Activated naive CD4-positive, alpha-beta T cell treated with anti-CD3 and anti-CD28 coated beads, Interleukin-2, amount 10 ng/mL, durations not matched to agents 7 days and 5 days (primary cell): ENCODE measurements at regions not wholly inside any gene's neighbourhood (a gene's known extent, or its start where the extent isn't known, plus 50 kb on each side); places are given as distances from the start of the nearest gene placed in this dataset.

ENCODE experiments used
- CTCF ChIA-PET: fragments of 350-600 bp; sonication (Branson Sonifier 250); formaldehyde crosslinking; loops from one replicate; lab custom pipeline; 2021; ENCODE audit warnings: antibody characterized with exemption; lab: Charles Lee
- DNase-seq: peaks from one replicate; pipeline ENCODE4 v3.0.0-alpha.2; 2020
- H3K27ac Mint-ChIP-seq: one replicate; pipeline ENCODE4 v1.8.0; 2021; ENCODE audit warnings: mild to moderate bottlenecking, moderate library complexity, mixed read lengths
- H3K27me3 Mint-ChIP-seq: one replicate; pipeline ENCODE4 v1.8.0; 2021; ENCODE audit warnings: mild to moderate bottlenecking, mixed read lengths
- H3K36me3 Mint-ChIP-seq: one replicate; pipeline ENCODE4 v1.8.0; 2021; ENCODE audit warnings: mixed read lengths
- H3K4me1 Mint-ChIP-seq: one replicate; pipeline ENCODE4 v1.8.0; 2021; ENCODE audit warnings: mixed read lengths
- H3K4me3 Mint-ChIP-seq: one replicate; pipeline ENCODE4 v1.8.0; 2021; ENCODE audit warnings: mild to moderate bottlenecking, moderate library complexity, mixed read lengths
- H3K9me3 Mint-ChIP-seq: one replicate; pipeline ENCODE4 v1.8.0; 2021; ENCODE audit warnings: mixed read lengths

GRCh38 chr22:22071455-22071854 lies 88.9 kb upstream of the TOP3B start:
- H3K27me3 Mint-ChIP-seq: peaks cover 43% of the 10 kb centered on the region
- H3K4me3 Mint-ChIP-seq: no peak overlapping the region
- no peaks in the 10 kb centered on the region for H3K4me1 Mint-ChIP-seq
- H3K36me3 Mint-ChIP-seq: no peaks in the 10 kb centered on the region
- H3K9me3 Mint-ChIP-seq: no peaks in the 10 kb centered on the region
- H3K27ac Mint-ChIP-seq: no peak overlapping the region
- CTCF ChIA-PET: interaction anchor here (1.9 to 2.1 kb wide), 2 partner anchors 10 to 13 kb away, joined by 5 to 11 read pairs; no protein-coding TSS in a partner anchor
- no peak for DNase-seq

GRCh38 chr22:22070371-22070824 lies 87.8 kb upstream of the TOP3B start:
- Mint-ChIP-seq H3K27me3 (peaks cover 44% of the 10 kb centered on the region), H3K27ac (no peak overlapping the region), H3K9me3 (no peaks in the 10 kb centered on the region), H3K4me3 (no peak overlapping the region), H3K36me3 (no peaks in the 10 kb centered on the region), H3K4me1 (no peaks in the 10 kb centered on the region)
- DNase-seq: no peak
- CTCF ChIA-PET: interaction anchor here (1.6 kb wide), 1 partner anchor 10 kb away, joined by 9 read pairs; no protein-coding TSS in a partner anchor

GRCh38 chr22:22069450-22070370 lies 87.1 kb upstream of the TOP3B start:
- Mint-ChIP-seq H3K36me3 (no peaks in the 10 kb centered on the region), H3K4me3 (no peak overlapping the region), H3K4me1 (no peaks in the 10 kb centered on the region), H3K9me3 (no peaks in the 10 kb centered on the region), H3K27ac (no peak overlapping the region), H3K27me3 (peaks cover 37% of the 10 kb centered on the region)
- DNase-seq: no peak
- CTCF ChIA-PET: interaction anchor here (1.6 kb wide), 1 partner anchor 9 kb away, joined by 9 read pairs; no protein-coding TSS in a partner anchor

GRCh38 chr22:22068657-22069056 lies 86.1 kb upstream of the TOP3B start:
- CTCF ChIA-PET: no interaction called here
- no peak for DNase-seq
- Mint-ChIP-seq H3K27ac (no peak overlapping the region), H3K4me3 (no peak overlapping the region), H3K9me3 (no peaks in the 10 kb centered on the region), H3K27me3 (peaks cover 29% of the 10 kb centered on the region), H3K4me1 (no peaks in the 10 kb centered on the region), H3K36me3 (no peaks in the 10 kb centered on the region)

- Mint-ChIP-seq H3K9me3 (no peaks in the 10 kb centered on the region), H3K27me3 (peaks cover 29% of the 10 kb centered on the region), H3K36me3 (no peaks in the 10 kb centered on the region), H3K4me3 (no peak overlapping the region), H3K27ac (no peak overlapping the region), H3K4me1 (no peaks in the 10 kb centered on the region)
- DNase-seq: no peak
- CTCF ChIA-PET: interaction anchor here (1.2 kb wide), 1 partner anchor 519 kb away, joined by 4 read pairs; no protein-coding TSS in a partner anchor
Measured at GRCh38 chr22:22068025-22068424, 85.4 kb upstream of the TOP3B start.

GRCh38 chr22:22067192-22067591 lies 84.6 kb upstream of the TOP3B start:
- DNase-seq: no peak
- H3K4me1 Mint-ChIP-seq: no peaks in the 10 kb centered on the region
- CTCF ChIA-PET: interaction anchor here (1.2 kb wide), 1 partner anchor 520 kb away, joined by 4 read pairs; no protein-coding TSS in a partner anchor
- H3K9me3 Mint-ChIP-seq: no peaks in the 10 kb centered on the region
- H3K27me3 Mint-ChIP-seq: peaks cover 29% of the 10 kb centered on the region
- no peaks in the 10 kb centered on the region for H3K36me3 Mint-ChIP-seq
- H3K27ac Mint-ChIP-seq: no peak overlapping the region
- H3K4me3 Mint-ChIP-seq: no peak overlapping the region

- DNase-seq: no peak
- no peaks in the 10 kb centered on the region for H3K36me3 Mint-ChIP-seq
- no peaks in the 10 kb centered on the region for H3K9me3 Mint-ChIP-seq
- no peak overlapping the region for H3K4me3 Mint-ChIP-seq
- H3K27ac Mint-ChIP-seq: no peak overlapping the region
- H3K27me3 Mint-ChIP-seq: peaks cover 29% of the 10 kb centered on the region
- CTCF ChIA-PET: interaction anchor here (1.0 kb wide), 2 partner anchors 39 to 79 kb away, joined by 3 read pairs; no protein-coding TSS in a partner anchor
- H3K4me1 Mint-ChIP-seq: no peaks in the 10 kb centered on the region
Measured at GRCh38 chr22:22064580-22064979, 82.0 kb upstream of the TOP3B start.

GRCh38 chr22:22062306-22062793 lies 79.8 kb upstream of the TOP3B start:
- Mint-ChIP-seq H3K27ac (no peak overlapping the region), H3K4me1 (no peaks in the 10 kb centered on the region), H3K4me3 (no peak overlapping the region), H3K27me3 (peaks cover 45% of the 10 kb centered on the region), H3K36me3 (no peaks in the 10 kb centered on the region), H3K9me3 (no peaks in the 10 kb centered on the region)
- no peak for DNase-seq
- CTCF ChIA-PET: interaction anchor here (1.1 to 2.5 kb wide), 2 partner anchors 10 to 286 kb away, joined by 3 to 11 read pairs; no protein-coding TSS in a partner anchor

GRCh38 chr22:22061085-22062077 lies 78.8 kb upstream of the TOP3B start:
- no peak for DNase-seq
- Mint-ChIP-seq H3K36me3 (no peaks in the 10 kb centered on the region), H3K27me3 (peaks cover 48% of the 10 kb centered on the region), H3K27ac (no peak overlapping the region), H3K4me3 (no peak overlapping the region), H3K4me1 (no peaks in the 10 kb centered on the region), H3K9me3 (no peaks in the 10 kb centered on the region)
- CTCF ChIA-PET: interaction anchor here (0.6 to 3.4 kb wide), 16 partner anchors 9 to 287 kb away, joined by 3 to 19 read pairs (median 4); no protein-coding TSS in a partner anchor

- CTCF ChIA-PET: interaction anchor here (0.6 to 3.4 kb wide), 17 partner anchors 10 to 953 kb away, joined by 3 to 19 read pairs (median 4); no protein-coding TSS in a partner anchor
- H3K36me3 Mint-ChIP-seq: no peaks in the 10 kb centered on the region
- H3K27ac Mint-ChIP-seq: no peak overlapping the region
- no peak overlapping the region for H3K4me3 Mint-ChIP-seq
- peak; percentile 74 for DNase-seq
- H3K9me3 Mint-ChIP-seq: no peaks in the 10 kb centered on the region
- no peaks in the 10 kb centered on the region for H3K4me1 Mint-ChIP-seq
- H3K27me3 Mint-ChIP-seq: peaks cover 52% of the 10 kb centered on the region
Measured at GRCh38 chr22:22060200-22061084, 77.9 kb upstream of the TOP3B start.

- H3K36me3 Mint-ChIP-seq: no peaks in the 10 kb centered on the region
- H3K4me3 Mint-ChIP-seq: no peak overlapping the region
- no peaks in the 10 kb centered on the region for H3K4me1 Mint-ChIP-seq
- CTCF ChIA-PET: interaction anchor here (0.7 to 3.4 kb wide), 6 partner anchors 10 to 954 kb away, joined by 3 to 19 read pairs (median 8); no protein-coding TSS in a partner anchor
- H3K27ac Mint-ChIP-seq: no peak overlapping the region
- no peak for DNase-seq
- H3K9me3 Mint-ChIP-seq: no peaks in the 10 kb centered on the region
- peaks cover 52% of the 10 kb centered on the region for H3K27me3 Mint-ChIP-seq
Measured at GRCh38 chr22:22059291-22060002, 76.9 kb upstream of the TOP3B start.

GRCh38 chr22:22058633-22059290 lies 76.2 kb upstream of the TOP3B start:
- Mint-ChIP-seq H3K36me3 (no peaks in the 10 kb centered on the region), H3K9me3 (no peaks in the 10 kb centered on the region), H3K4me1 (no peaks in the 10 kb centered on the region), H3K27ac (no peak overlapping the region), H3K27me3 (peaks cover 59% of the 10 kb centered on the region), H3K4me3 (no peak overlapping the region)
- DNase-seq: no peak
- CTCF ChIA-PET: interaction anchor here (1.0 to 3.4 kb wide), 4 partner anchors 13 to 177 kb away, joined by 3 to 19 read pairs (median 8); no protein-coding TSS in a partner anchor
